Spleen (tissue), 7 donors: ENCODE measurements at regions not wholly inside any gene's neighbourhood (a gene's known extent, or its start where the extent isn't known, plus 50 kb on each side); places are given as distances from the start of the nearest gene placed in this dataset.

Experiments used
- POLR2A ChIP-seq, 3 donors: fragments of 450-650 bp; IDR thresholded peaks; one replicate each; pipeline ENCODE4 v1.5.1; 2017; ENCODE audit warnings: antibody characterized with exemption in 3 of 3, mild to moderate bottlenecking in 1 of 3
- POLR2AphosphoS5 ChIP-seq, 3 donors: sonication (generic); formaldehyde crosslinking; IDR thresholded peaks; one replicate each; pipeline ENCODE4 v1.5.1; 2017; ENCODE audit warnings: antibody characterized with exemption in 3 of 3
- TF ChIP-seq, protein P1 (sequence below), 11 experiments: fragments of 200-600 bp in 7 of 11; fragments of 450-650 bp in 4 of 11; sonication (generic) in 4 of 11; IDR thresholded peaks in 8 of 11; conservative IDR thresholded peaks in 3 of 11; 1 replicate in 7 of 11; 2 replicates in 4 of 11; pipeline versions ENCODE4 v1.4.0 to v1.8.0; 2016 to 2021; ENCODE audit warnings: antibody characterized with exemption in 11 of 11, inconsistent platforms in 4 of 11, mild to moderate bottlenecking in 1 of 11
- donor health status: DM: no; HTN: no; CAD: no; lungs with moderate emphysema.
- donor health status: DM: no; HTN: no; CAD: no.
- donor health status: DM: no; HTN: no; CAD: no.

DNA sequence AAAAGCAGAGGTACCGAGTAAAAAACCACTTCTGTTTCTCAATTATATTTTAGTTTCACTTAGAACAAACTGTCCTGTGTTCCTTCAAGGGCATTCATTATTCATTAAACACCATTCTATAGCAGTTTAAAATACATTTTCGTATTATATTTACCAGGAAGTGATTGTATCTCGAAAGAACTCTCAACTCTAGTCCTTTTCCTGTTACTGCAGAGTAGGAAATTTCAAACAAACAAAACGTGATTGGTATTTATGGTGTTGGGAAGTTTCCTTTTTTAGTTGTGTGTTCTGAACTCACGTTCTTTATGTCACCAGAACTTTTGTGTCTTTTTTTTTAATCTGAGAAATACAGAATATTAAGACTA is 139.5 kb upstream of the BTBD3 start:
- TF ChIP-seq, protein P1, sequence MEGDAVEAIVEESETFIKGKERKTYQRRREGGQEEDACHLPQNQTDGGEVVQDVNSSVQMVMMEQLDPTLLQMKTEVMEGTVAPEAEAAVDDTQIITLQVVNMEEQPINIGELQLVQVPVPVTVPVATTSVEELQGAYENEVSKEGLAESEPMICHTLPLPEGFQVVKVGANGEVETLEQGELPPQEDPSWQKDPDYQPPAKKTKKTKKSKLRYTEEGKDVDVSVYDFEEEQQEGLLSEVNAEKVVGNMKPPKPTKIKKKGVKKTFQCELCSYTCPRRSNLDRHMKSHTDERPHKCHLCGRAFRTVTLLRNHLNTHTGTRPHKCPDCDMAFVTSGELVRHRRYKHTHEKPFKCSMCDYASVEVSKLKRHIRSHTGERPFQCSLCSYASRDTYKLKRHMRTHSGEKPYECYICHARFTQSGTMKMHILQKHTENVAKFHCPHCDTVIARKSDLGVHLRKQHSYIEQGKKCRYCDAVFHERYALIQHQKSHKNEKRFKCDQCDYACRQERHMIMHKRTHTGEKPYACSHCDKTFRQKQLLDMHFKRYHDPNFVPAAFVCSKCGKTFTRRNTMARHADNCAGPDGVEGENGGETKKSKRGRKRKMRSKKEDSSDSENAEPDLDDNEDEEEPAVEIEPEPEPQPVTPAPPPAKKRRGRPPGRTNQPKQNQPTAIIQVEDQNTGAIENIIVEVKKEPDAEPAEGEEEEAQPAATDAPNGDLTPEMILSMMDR (IDR thresholded peaks at IDR 0.05 in 8 of 11, conservative IDR thresholded peaks at IDR 0.05 in 3 of 11), result no peak
- TF ChIP-seq POLR2A (IDR thresholded peaks at IDR 0.05), result no peak
- TF ChIP-seq POLR2AphosphoS5 (IDR thresholded peaks at IDR 0.05), result no peak
